HCT116 (cell line): ENCODE measurements at regions not wholly inside any gene's neighbourhood (a gene's known extent, or its start where the extent isn't known, plus 50 kb on each side); places are given as distances from the start of the nearest gene placed in this dataset.

Experiments
- ATAC-seq: fragments of 200-7000 bp; cut with Tn5 transposase; 2 replicates; pipeline ENCODE4 v1.9.1; 2020; ENCODE audit warnings: mild to moderate bottlenecking, moderate library complexity
- BruUV-seq: library from RNA; stranded (reverse); fragments of 400-500 nt; replicated peaks from 2 replicates; lab custom pipeline; 2021; lab: Mats Ljungman, UMichigan
- CTCF ChIA-PET: fragments of 300-600 bp; sonication (Branson Sonifier 250); formaldehyde crosslinking; loops from one replicate; lab custom pipeline; 2021; ENCODE audit warnings: antibody characterized with exemption; lab: Charles Lee
- POLR2A ChIA-PET: fragments of 300-600, 350-600 bp; sonication (Branson Sonifier 250); formaldehyde crosslinking; loops from one replicate; lab custom pipeline; 2021; ENCODE audit warnings: antibody characterized with exemption; lab: Charles Lee
- RAD21 ChIA-PET, 2 experiments: fragments of 300-600 bp; sonication (Branson Sonifier 250); formaldehyde crosslinking; loops; one replicate each; lab custom pipeline; 2023; ENCODE audit warnings: low total read pairs in 2 of 2; ENCODE audit not compliant: uncharacterized antibody in 2 of 2, unreplicated experiment in 2 of 2, low non-redundant PET in 1 of 2; lab: Charles Lee
- DNase-seq: peaks from one replicate; pipeline ENCODE4 v3.0.0-alpha.2; 2010; ENCODE audit warnings: low read depth, low spot score
- H2AFZ ChIP-seq: fragments of 200-600 bp; shearing (Covaris generic), sonication (generic); 2 replicates; pipeline ENCODE4 v1.6.1; 2017; ENCODE audit warnings: low read depth, mixed run types, mixed read lengths, antibody characterized with exemption, low read length; ENCODE audit not compliant: poor library complexity, severe bottlenecking
- H3K27ac ChIP-seq: 2 replicates; pipeline ENCODE4 v1.5.1; 2012; ENCODE audit warnings: low read depth, low read length
- H3K27me3 ChIP-seq: fragments of 200-600 bp; sonication (generic); 2 replicates; pipeline ENCODE4 v1.6.1; 2016; ENCODE audit warnings: mixed run types, low read length, mixed read lengths; ENCODE audit not compliant: insufficient read depth
- H3K36me3 ChIP-seq, 2 experiments: fragments of 200-500 bp in 1 of 2; fragments of 200-600 bp in 1 of 2; sonication (Bioruptor generic) in 1 of 2; sonication (generic) in 1 of 2; 2 replicates each; pipeline versions ENCODE4 v1.5.1 to v1.6.1; 2014 to 2016; ENCODE audit warnings: low read length in 2 of 2, inconsistent platforms in 1 of 2, mixed read lengths in 1 of 2, mixed run types in 1 of 2; ENCODE audit not compliant: insufficient read depth in 2 of 2, control insufficient read depth in 1 of 2
- H3K4me1 ChIP-seq, 2 experiments: fragments of 200-600 bp in 1 of 2; sonication (generic) in 1 of 2; 2 replicates each; pipeline versions ENCODE4 v1.5.1 to v1.6.1; 2012 to 2017; ENCODE audit warnings: low read length in 2 of 2, inconsistent platforms in 1 of 2, mild to moderate bottlenecking in 1 of 2, mixed read lengths in 1 of 2, mixed run types in 1 of 2, moderate library complexity in 1 of 2; ENCODE audit not compliant: insufficient read depth in 2 of 2, control insufficient read depth in 1 of 2
- H3K4me2 ChIP-seq: fragments of 200-600 bp; sonication (generic); 2 replicates; pipeline ENCODE4 v1.6.1; 2017; ENCODE audit warnings: mixed run types, low read length, mixed read lengths
- H3K4me3 ChIP-seq, 2 experiments: fragments of 200-600 bp in 1 of 2; sonication (generic) in 1 of 2; replicated peaks in 1 of 2; 2 replicates each; pipeline ENCODE4 v1.5.1; 2011 to 2016; ENCODE audit warnings: low read length in 2 of 2, control low read depth in 1 of 2, low read depth in 1 of 2, mild to moderate bottlenecking in 1 of 2, mixed read lengths in 1 of 2, mixed run types in 1 of 2
- H3K79me2 ChIP-seq: fragments of 200-600 bp; sonication (generic); 2 replicates; pipeline ENCODE4 v1.6.1; 2017; ENCODE audit warnings: mild to moderate bottlenecking, mixed run types, low read length, moderate library complexity, mixed read lengths; ENCODE audit not compliant: insufficient read depth
- H3K9ac ChIP-seq: fragments of 200-600 bp; sonication (generic); 2 replicates; pipeline ENCODE4 v1.6.1; 2016; ENCODE audit warnings: low read length, mixed read lengths
- H3K9me2 ChIP-seq: fragments of 200-600 bp; sonication (generic), shearing (Covaris generic); 2 replicates; pipeline ENCODE4 v1.6.1; 2017; ENCODE audit warnings: mixed run types, mild to moderate bottlenecking, moderate library complexity; ENCODE audit not compliant: insufficient read depth
- H3K9me3 ChIP-seq, 2 experiments: fragments of 200-500 bp in 1 of 2; fragments of 200-600 bp in 1 of 2; sonication (Bioruptor generic) in 1 of 2; sonication (generic) in 1 of 2; 2 replicates each; pipeline ENCODE4 v1.6.1; 2014 to 2017; ENCODE audit warnings: low read length in 2 of 2, mixed read lengths in 2 of 2, inconsistent platforms in 1 of 2, low read depth in 1 of 2, mild to moderate bottlenecking in 1 of 2, mixed run types in 1 of 2, moderate library complexity in 1 of 2; ENCODE audit not compliant: control insufficient read depth in 1 of 2, insufficient read depth in 1 of 2
- H4K20me1 ChIP-seq: fragments of 200-600 bp; sonication (generic), shearing (Covaris generic); 2 replicates; pipeline ENCODE4 v1.6.1; 2017; ENCODE audit warnings: mixed run types, mild to moderate bottlenecking, moderate library complexity; ENCODE audit not compliant: insufficient read depth
- ATF3 ChIP-seq: IDR thresholded peaks from 2 replicates; pipeline ENCODE4 v1.6.1; 2012
- CBX3 ChIP-seq: IDR thresholded peaks from 2 replicates; pipeline ENCODE4 v1.6.1; 2012; ENCODE audit warnings: low read depth
- CEBPB ChIP-seq: IDR thresholded peaks from 2 replicates; pipeline ENCODE4 v1.6.1; 2012; ENCODE audit warnings: low read depth
- CTCF ChIP-seq, 3 experiments: fragments of 200-600 bp in 1 of 3; sonication (generic) in 1 of 3; IDR thresholded peaks in 2 of 3; conservative IDR thresholded peaks in 1 of 3; 2 replicates each; pipeline ENCODE4 v1.5.1; 2012 to 2017; ENCODE audit warnings: low read depth in 2 of 3, low read length in 2 of 3, antibody characterized with exemption in 1 of 3, borderline replicate concordance in 1 of 3, control low read depth in 1 of 3, mild to moderate bottlenecking in 1 of 3, mixed read lengths in 1 of 3, mixed run types in 1 of 3, moderate library complexity in 1 of 3; ENCODE audit not compliant: insufficient read depth in 1 of 3
- EGR1 ChIP-seq: IDR thresholded peaks from 2 replicates; pipeline ENCODE4 v1.6.1; 2012; ENCODE audit warnings: low read depth
- EZH2 ChIP-seq: fragments of 200-600 bp; sonication (generic); IDR thresholded peaks from 2 replicates; pipeline ENCODE4 v1.6.1; 2017; ENCODE audit warnings: antibody characterized with exemption, mixed run types
- EZH2phosphoT487 ChIP-seq: fragments of 200-600 bp; IDR thresholded peaks from 2 replicates; pipeline ENCODE4 v1.6.1; 2018; ENCODE audit warnings: antibody characterized with exemption, borderline replicate concordance
- FOSL1 ChIP-seq: IDR thresholded peaks from 2 replicates; pipeline ENCODE4 v1.6.1; 2012; ENCODE audit warnings: low read depth
- MAX ChIP-seq: IDR thresholded peaks from 2 replicates; pipeline ENCODE4 v1.6.1; 2012
- RAD21 ChIP-seq: IDR thresholded peaks from 2 replicates; pipeline ENCODE4 v1.6.1; 2012; ENCODE audit warnings: low read depth, mild to moderate bottlenecking
- REST ChIP-seq: IDR thresholded peaks from 2 replicates; pipeline ENCODE4 v1.6.1; 2012; ENCODE audit warnings: low read depth
- SIN3A ChIP-seq: IDR thresholded peaks from 2 replicates; pipeline ENCODE4 v1.6.1; 2012; ENCODE audit warnings: low read depth
- SP1 ChIP-seq: IDR thresholded peaks from 2 replicates; pipeline ENCODE4 v1.6.1; 2012; ENCODE audit warnings: low read depth
- SRF ChIP-seq: IDR thresholded peaks from 2 replicates; pipeline ENCODE4 v1.6.1; 2012; ENCODE audit warnings: low read depth
- TCF7L2 ChIP-seq: IDR thresholded peaks from 2 replicates; pipeline ENCODE4 v1.7.0; 2011; ENCODE audit warnings: borderline replicate concordance, inconsistent platforms; ENCODE audit not compliant: insufficient read depth, insufficient read length; ENCODE audit errors: extremely low read depth
- YY1 ChIP-seq: IDR thresholded peaks from 2 replicates; pipeline ENCODE4 v1.6.1; 2011; ENCODE audit warnings: low read length, low read depth, moderate library complexity, mild to moderate bottlenecking; ENCODE audit not compliant: insufficient replicate concordance; ENCODE audit errors: extremely low read depth
- ZBTB33 ChIP-seq: IDR thresholded peaks from 2 replicates; pipeline ENCODE4 v1.6.1; 2011; ENCODE audit warnings: mild to moderate bottlenecking, low read length, moderate library complexity; ENCODE audit not compliant: insufficient replicate concordance; ENCODE audit errors: extremely low read depth
- ZFX ChIP-seq: fragments of 450-650 bp; IDR thresholded peaks from 2 replicates; pipeline ENCODE4 v1.6.1; 2017
- ZNF274 ChIP-seq: fragments of 200-500 bp; sonication (Bioruptor generic); IDR thresholded peaks from 2 replicates; pipeline ENCODE4 v1.6.1; 2014; ENCODE audit warnings: mild to moderate bottlenecking, low read depth, low read length, inconsistent platforms
- intact Hi-C: fragments of 100-400 bp; cut with micrococcal nuclease; formaldehyde crosslinking; loops from 2 replicates; pipeline ENCODE4 v1.10.0; 2022

GRCh38 chr2:188045016-188045415 lies 246.7 kb upstream of the GULP1 start:
- DNase-seq: no peak
- ATAC-seq: no peak
- H3K4me2 ChIP-seq: no peak overlapping the region
- POLR2A ChIA-PET: no interaction called here
- no peak overlapping the region for H3K27ac ChIP-seq
- RAD21 ChIA-PET: no interaction called here
- H3K9me2 ChIP-seq: no peaks in the 10 kb centered on the region
- TF ChIP-seq SRF (no peak), ZFX (no peak), EZH2phosphoT487 (no peak), CBX3 (no peak), TCF7L2 (no peak), FOSL1 (no peak), CEBPB (no peak), ZBTB33 (no peak), MAX (no peak), ATF3 (no peak), EZH2 (no peak), SP1 (no peak), YY1 (no peak), REST (no peak), EGR1 (no peak), CTCF (IDR thresholded peaks at IDR 0.05 in 2 of 3, conservative IDR thresholded peaks at IDR 0.05 in 1 of 3; ENCODE audit: borderline replicate concordance in 1 of 3, insufficient read depth in 1 of 3, low read depth in 2 of 3, low read length in 2 of 3) (no peak), SIN3A (no peak), ZNF274 (no peak), RAD21 (no peak)
- TF ChIP-seq, all 23 proteins: peak for 0
- CTCF ChIA-PET: no interaction called here
- Histone ChIP-seq H4K20me1 (no peaks in the 10 kb centered on the region), H3K4me1 (0 out of 4 replicates have a peak, but pooled peaks cover 0 to 5% of the 10 kb centered on the region in 2 experiments), H3K9ac (no peak overlapping the region), H3K27me3 (no peaks in the 10 kb centered on the region), H3K9me3 (no peaks in the 10 kb centered on the region), H3K79me2 (no peaks in the 10 kb centered on the region), H3K4me3 (no peak overlapping the region), H2AFZ (no peak overlapping the region), H3K36me3 (no peaks in the 10 kb centered on the region)
- intact Hi-C loops: no loop called here
- BruUV-seq: no TSS peak
